Smooth muscle cell (in vitro differentiated cells): ENCODE measurements at regions not wholly inside any gene's neighbourhood (a gene's known extent, or its start where the extent isn't known, plus 50 kb on each side); places are given as distances from the start of the nearest gene placed in this dataset.
A peak's percentile ranks its signal among the peaks of the same experiment; 100 is the strongest.

ENCODE experiments used
- DNase-seq: peaks from one replicate; lab custom pipeline; 2025; ENCODE audit not compliant: unreplicated experiment; lab: John Stamatoyannopoulos, UW
- H2AFZ ChIP-seq: fragments of 200-600 bp; sonication (generic); 2 replicates; pipeline ENCODE4 v1.6.0; 2016; ENCODE audit warnings: antibody characterized with exemption, low read depth, mild to moderate bottlenecking
- H3F3A ChIP-seq: fragments of 200-600 bp; sonication (generic); 2 replicates; pipeline ENCODE4 v1.6.0; 2017; ENCODE audit warnings: antibody characterized with exemption, low read depth
- H3K27ac ChIP-seq: fragments of 200-600 bp; sonication (generic); 2 replicates; pipeline ENCODE4 v1.5.1; 2016; ENCODE audit warnings: low read depth, mild to moderate bottlenecking
- H3K27me3 ChIP-seq: fragments of 200-600 bp; sonication (generic); 2 replicates; pipeline ENCODE4 v1.6.1; 2016; ENCODE audit warnings: low read depth, mild to moderate bottlenecking
- H3K36me3 ChIP-seq: fragments of 200-600 bp; sonication (generic); 2 replicates; pipeline ENCODE4 v1.5.1; 2016; ENCODE audit warnings: low read depth
- H3K4me1 ChIP-seq: fragments of 200-600 bp; sonication (generic); 2 replicates; pipeline ENCODE4 v1.5.1; 2016; ENCODE audit warnings: low read depth
- H3K4me2 ChIP-seq: fragments of 200-600 bp; sonication (generic); 2 replicates; pipeline ENCODE4 v1.6.0; 2016; ENCODE audit warnings: mild to moderate bottlenecking
- H3K4me3 ChIP-seq: fragments of 200-600 bp; sonication (generic); 2 replicates; pipeline ENCODE4 v1.5.1; 2016; ENCODE audit warnings: mild to moderate bottlenecking
- H3K79me2 ChIP-seq: fragments of 200-600 bp; sonication (generic); 2 replicates; pipeline ENCODE4 v1.6.0; 2016; ENCODE audit warnings: low read depth, mild to moderate bottlenecking
- H3K9ac ChIP-seq: fragments of 200-600 bp; sonication (generic); 2 replicates; pipeline ENCODE4 v1.6.0; 2016; ENCODE audit warnings: low read depth
- H3K9me3 ChIP-seq: fragments of 200-600 bp; sonication (generic); replicated peaks from 2 replicates; pipeline ENCODE4 v1.5.1; 2016; ENCODE audit warnings: low read depth
- H4K20me1 ChIP-seq: fragments of 200-600 bp; sonication (generic); 2 replicates; pipeline ENCODE4 v1.6.0; 2016; ENCODE audit warnings: low read depth
- WGBS: methylation state at CpG from one replicate; pipeline ENCODE4 v1.1.7; 2016; ENCODE audit warnings: low lambda C conversion rate; 5-methylcytosine and 5-hydroxymethylcytosine counted together
- TF ChIP-seq, protein P1 (sequence below): fragments of 200-600 bp; sonication (generic); IDR thresholded peaks from 2 replicates; pipeline ENCODE4 v1.5.1; 2017; ENCODE audit warnings: borderline replicate concordance, mild to moderate bottlenecking, antibody characterized with exemption; ENCODE audit not compliant: insufficient read depth, poor library complexity, severe bottlenecking

DNA sequence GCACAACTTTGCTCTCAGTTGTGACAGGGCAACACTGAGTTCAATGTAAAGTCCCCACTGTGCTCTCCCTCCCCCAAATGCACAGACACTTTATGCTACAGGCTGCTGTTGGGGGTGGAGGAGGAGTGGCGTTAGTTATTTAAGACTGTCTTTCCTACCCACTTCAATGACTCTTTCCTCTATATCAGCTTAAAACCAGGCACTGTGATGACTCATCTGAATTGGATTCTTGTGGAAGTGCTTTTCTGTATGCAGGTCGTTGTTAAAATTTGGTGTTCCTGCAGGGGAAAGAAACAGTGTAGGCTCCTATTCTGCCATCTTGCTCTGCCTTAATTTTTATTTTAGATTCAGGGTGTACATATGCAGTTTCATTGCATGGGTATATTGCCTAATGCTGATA, 1157.2 kb upstream of the ADGRL3 start:
- WGBS = 0% methylated on average over 2 of the region's 2 CpGs

DNA sequence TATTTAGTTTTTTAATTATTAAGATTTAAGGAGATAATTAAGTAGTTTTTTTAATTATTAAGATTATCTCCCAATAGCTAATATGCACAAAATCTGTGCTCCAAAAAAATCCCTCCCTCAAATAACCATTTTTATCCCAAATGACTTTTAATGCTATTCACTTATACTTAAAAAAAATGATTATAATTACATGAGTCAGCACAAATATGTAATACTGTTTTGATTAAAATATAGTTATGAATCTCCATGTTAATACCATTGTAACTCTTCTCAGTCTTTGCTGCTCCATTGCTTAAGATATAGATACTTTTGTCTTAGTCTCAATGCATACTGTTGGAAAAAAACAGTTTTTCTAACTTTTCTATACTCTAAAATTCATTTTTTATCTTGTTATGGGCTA, 1121.1 kb upstream of the ADGRL3 start:
- no peak overlapping the region for H3K9ac ChIP-seq
- H3K27ac ChIP-seq = no peak overlapping the region
- H4K20me1 ChIP-seq = no peaks in the 10 kb centered on the region
- H3K4me1 ChIP-seq = no peaks in the 10 kb centered on the region
- no peaks in the 10 kb centered on the region for H3K27me3 ChIP-seq
- TF ChIP-seq, protein P1, sequence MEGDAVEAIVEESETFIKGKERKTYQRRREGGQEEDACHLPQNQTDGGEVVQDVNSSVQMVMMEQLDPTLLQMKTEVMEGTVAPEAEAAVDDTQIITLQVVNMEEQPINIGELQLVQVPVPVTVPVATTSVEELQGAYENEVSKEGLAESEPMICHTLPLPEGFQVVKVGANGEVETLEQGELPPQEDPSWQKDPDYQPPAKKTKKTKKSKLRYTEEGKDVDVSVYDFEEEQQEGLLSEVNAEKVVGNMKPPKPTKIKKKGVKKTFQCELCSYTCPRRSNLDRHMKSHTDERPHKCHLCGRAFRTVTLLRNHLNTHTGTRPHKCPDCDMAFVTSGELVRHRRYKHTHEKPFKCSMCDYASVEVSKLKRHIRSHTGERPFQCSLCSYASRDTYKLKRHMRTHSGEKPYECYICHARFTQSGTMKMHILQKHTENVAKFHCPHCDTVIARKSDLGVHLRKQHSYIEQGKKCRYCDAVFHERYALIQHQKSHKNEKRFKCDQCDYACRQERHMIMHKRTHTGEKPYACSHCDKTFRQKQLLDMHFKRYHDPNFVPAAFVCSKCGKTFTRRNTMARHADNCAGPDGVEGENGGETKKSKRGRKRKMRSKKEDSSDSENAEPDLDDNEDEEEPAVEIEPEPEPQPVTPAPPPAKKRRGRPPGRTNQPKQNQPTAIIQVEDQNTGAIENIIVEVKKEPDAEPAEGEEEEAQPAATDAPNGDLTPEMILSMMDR = no peak
- no peak overlapping the region for H2AFZ ChIP-seq
- no peak overlapping the region for H3K4me2 ChIP-seq
- H3K36me3 ChIP-seq = no peaks in the 10 kb centered on the region
- no peaks in the 10 kb centered on the region for H3F3A ChIP-seq
- DNase-seq = no peak
- no peaks in the 10 kb centered on the region for H3K9me3 ChIP-seq
- H3K79me2 ChIP-seq = no peaks in the 10 kb centered on the region
- no peak overlapping the region for H3K4me3 ChIP-seq

More for the DNA sequence above, 1157.2 kb upstream of the ADGRL3 start:
- DNase-seq = no peak
- Histone ChIP-seq H3K4me2 (peak overlapping the region; percentile 24), H3K4me1 (no peaks in the 10 kb centered on the region), H3K9ac (no peak overlapping the region), H3K79me2 (no peaks in the 10 kb centered on the region), H3K4me3 (no peak overlapping the region), H4K20me1 (no peaks in the 10 kb centered on the region), H3K36me3 (no peaks in the 10 kb centered on the region), H3K27me3 (no peaks in the 10 kb centered on the region), H2AFZ (no peak overlapping the region), H3F3A (no peaks in the 10 kb centered on the region), H3K27ac (no peak overlapping the region), H3K9me3 (no peaks in the 10 kb centered on the region)
- TF ChIP-seq, protein P1 = no peak

DNA sequence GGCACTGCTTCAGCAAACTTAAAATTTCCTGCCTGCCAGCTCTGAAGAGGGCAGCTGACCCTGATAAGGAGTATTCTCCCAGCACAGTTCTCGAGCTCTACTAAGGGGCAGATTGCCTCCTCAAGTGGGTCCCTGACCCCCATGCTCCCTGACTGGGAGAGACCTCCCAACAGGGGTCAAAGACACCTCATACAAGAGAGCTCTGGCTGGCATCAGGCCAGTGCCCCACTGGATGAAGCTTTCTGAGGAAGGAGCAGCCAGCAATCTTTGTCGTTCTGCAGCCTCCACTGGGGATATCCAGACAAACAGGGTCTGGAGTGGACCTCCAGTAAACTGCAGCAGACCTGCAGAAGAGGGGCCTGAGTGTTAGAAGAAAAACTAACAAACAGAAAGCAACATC, 1118.3 kb upstream of the ADGRL3 start:
- Histone ChIP-seq H3K27ac (no peak overlapping the region), H3K4me1 (no peaks in the 10 kb centered on the region), H3K9me3 (no peaks in the 10 kb centered on the region), H2AFZ (no peak overlapping the region), H3K9ac (no peak overlapping the region), H3F3A (no peaks in the 10 kb centered on the region), H3K79me2 (no peaks in the 10 kb centered on the region), H3K27me3 (no peaks in the 10 kb centered on the region), H3K4me2 (no peak overlapping the region), H3K36me3 (no peaks in the 10 kb centered on the region), H3K4me3 (no peak overlapping the region), H4K20me1 (no peaks in the 10 kb centered on the region)
- 84% methylated on average over 2 of the region's 2 CpGs for WGBS
- DNase-seq = no peak
- TF ChIP-seq, protein P1 = no peak

DNA sequence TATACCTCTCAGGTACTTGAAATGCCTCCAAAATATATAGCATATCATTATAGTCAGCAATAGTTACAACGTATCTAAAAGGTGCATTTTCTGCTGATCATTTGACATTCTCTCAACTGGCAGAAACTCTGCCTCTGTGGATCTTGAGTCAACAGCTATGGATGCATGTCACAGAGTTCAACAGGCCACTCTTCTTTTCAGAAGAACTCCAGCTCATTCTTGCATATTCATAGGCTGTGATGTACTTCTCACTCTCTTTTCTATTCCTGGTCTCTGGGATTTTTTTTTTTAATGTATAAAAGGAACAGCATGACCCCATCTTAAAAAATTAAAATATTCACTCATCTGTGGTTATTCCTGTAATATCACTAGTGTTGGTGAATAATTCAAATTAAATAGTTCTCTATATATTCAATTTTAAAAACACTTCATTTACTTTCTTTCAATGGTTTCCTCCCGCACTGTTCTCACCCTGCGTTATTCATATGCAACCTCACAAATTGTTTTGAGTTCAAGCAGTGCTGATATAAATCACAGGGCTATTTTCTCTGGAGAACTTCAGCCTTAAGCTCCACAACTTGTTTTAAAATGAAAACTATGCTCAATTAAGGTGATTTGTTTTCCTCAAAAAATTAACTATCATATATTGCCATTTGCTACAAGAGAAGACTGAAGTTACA, 1111.2 kb upstream of the ADGRL3 start:
- TF ChIP-seq, protein P1 = no peak
- Histone ChIP-seq H3K9ac (no peak overlapping the region), H3K79me2 (no peaks in the 10 kb centered on the region), H3K27ac (no peak overlapping the region), H3K27me3 (no peaks in the 10 kb centered on the region), H3K4me2 (no peak overlapping the region), H3K36me3 (no peaks in the 10 kb centered on the region), H3K9me3 (no peaks in the 10 kb centered on the region), H3K4me1 (no peaks in the 10 kb centered on the region), H4K20me1 (no peaks in the 10 kb centered on the region), H3K4me3 (no peak overlapping the region), H2AFZ (no peak overlapping the region), H3F3A (no peaks in the 10 kb centered on the region)
- WGBS = 47% methylated on average over 3 of the region's 3 CpGs
- DNase-seq = no peak
